ENCODE measurements at regions not wholly inside any gene's neighbourhood (a gene's known extent, or its start where the extent isn't known, plus 50 kb on each side); places are given as distances from the start of the nearest gene placed in this dataset.
"Not testable (repeated sequence)": the region's sequence is repeated elsewhere in the genome, so short reads cannot be mapped to it uniquely, and the experiment has no call there.

DNA sequence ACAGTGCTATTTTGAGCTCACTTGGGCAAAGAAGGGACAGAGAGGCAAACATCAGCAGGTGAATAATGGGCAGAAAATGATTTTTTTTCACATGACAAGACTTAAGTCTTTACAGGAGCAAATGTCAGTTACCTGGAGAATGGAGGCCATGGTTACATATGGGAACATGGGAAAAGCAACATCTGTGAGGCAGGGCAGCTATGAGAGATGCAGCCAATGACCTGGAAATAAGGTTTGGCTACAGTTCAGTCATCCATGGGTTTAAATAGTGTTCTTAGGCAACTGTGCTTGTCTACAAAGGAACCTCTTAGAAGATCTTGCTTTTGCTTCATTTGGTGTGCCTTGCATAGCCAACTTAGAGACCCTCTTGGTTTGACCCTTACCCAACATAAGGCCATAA is 490.2 kb upstream of the LCORL start:
- no peak for DNase-seq

- DNase-seq: no peak
These were observed 487.2 kb upstream of the LCORL start for GRCh38 chr4:18508786-18509185.

GRCh38 chr4:18480928-18481327 is 459.4 kb upstream of the LCORL start:
- DNase-seq: no peak

DNA sequence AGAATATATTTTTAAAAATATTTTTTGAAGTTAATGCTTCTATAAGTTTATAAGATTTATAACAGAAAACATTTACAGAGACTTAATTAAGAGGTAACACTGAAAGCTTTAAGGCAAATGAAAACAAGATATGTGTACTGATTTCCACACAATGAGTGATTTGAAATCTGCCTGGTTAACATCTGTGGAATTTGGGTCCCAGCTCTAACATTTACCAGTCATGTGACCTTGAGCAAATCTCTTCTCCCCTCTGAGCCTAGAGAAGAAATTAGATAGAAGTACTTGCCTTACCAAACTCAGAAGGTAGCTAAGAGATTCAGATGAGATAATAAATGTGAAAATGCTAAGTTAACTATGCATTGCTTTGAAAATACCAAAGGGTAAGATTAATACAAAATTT is 458.8 kb upstream of the LCORL start:
- DNase-seq: no peak

GRCh38 chr4:18479825-18480224 is 458.3 kb upstream of the LCORL start:
- DNase-seq: no peak

GRCh38 chr4:18463987-18464559 is 442.5 kb upstream of the LCORL start:
- no peak for DNase-seq

DNA sequence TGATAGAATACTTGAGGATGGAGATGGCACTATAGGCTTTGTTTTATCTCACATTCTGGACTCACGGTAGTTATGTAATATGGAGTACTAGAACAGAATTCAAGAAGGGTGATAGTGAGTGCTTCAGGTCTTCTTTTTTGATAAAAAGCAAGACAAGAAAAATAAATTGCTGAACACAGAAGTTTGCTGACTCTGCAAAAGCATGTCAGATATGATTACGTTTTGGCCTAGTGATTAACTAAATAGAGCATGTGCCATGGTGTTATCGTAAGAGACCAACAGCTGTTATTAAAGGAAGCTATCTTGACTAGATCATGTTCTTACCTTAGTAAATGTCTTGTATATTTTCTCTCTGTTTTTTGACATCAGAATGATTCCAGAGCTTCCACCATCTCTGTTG is 436.9 kb upstream of the LCORL start:
- no peak for DNase-seq

GRCh38 chr4:18454349-18454748 is 432.8 kb upstream of the LCORL start:
- DNase-seq: no peak

DNA sequence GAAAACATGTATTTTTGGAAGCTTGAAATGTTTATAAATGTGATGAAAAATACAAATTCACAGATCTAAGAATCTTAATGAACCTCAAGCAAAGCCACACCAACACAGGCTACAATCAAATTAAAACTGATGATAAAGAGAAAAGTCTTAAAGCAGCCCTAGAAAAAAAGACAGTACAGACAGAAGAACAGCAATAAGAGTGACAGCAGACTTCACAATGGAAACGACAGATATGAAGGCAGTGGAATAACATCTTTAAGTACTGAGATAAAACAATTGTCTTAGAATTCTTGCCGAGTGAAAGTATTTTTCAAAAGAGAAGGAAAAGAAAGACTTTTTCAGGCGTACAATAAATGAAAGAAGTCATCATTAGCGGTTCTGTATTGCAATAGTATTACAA is 423.6 kb upstream of the LCORL start:
- DNase-seq: no peak

DNA sequence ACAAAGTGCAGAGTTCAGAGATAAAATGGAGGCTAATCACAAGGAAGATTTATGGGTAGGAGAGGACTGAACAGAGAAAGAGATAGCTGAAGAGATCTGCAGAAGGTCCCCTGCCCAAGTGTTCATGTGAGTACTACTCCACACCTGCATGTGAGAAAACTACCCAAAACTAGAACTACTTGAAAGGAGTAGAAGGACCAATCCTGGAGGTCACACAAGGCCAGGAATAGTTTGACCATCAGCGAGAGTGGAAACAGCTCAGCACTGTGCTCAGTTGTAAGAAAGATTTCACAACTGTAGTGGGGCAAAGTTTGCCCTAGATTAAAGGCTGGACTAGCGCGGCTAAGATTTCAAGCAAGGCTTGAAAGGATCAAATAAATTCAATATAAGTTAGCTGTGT is 422.7 kb upstream of the LCORL start:
- DNase-seq: no peak

- DNase-seq: no peak
These were observed 421.4 kb upstream of the LCORL start for GRCh38 chr4:18442957-18443356.

DNA sequence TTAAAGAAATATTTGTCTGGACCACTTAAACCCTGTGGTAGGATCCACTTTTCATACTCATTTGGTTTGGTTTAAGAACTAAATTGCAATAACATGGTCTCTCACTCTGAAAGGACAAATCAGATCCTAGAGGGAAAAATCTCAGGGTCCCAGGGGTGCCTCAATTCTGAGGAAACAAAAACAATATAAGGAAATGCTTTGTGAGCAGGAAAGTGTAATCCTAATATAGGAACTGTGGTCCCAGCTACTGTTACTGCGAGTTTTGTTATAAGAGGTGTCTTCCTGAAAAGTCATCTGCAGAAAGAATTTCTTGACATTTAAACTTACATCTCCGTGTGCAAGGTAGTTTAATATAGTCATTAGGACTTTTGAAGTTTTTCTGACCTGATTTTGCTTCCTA is 420.1 kb upstream of the LCORL start:
- no peak for DNase-seq

- DNase-seq: no peak
These were observed 419.6 kb upstream of the LCORL start for GRCh38 chr4:18441203-18441590.

- DNase-seq: no peak
These were observed 419.1 kb upstream of the LCORL start for GRCh38 chr4:18440527-18441202.

GRCh38 chr4:18439311-18439710 is 417.8 kb upstream of the LCORL start:
- no peak for DNase-seq

- DNase-seq: no peak
These were observed 414.2 kb upstream of the LCORL start for GRCh38 chr4:18435781-18436180.

GRCh38 chr4:18422685-18423084 is 401.1 kb upstream of the LCORL start:
- no peak for DNase-seq

- no peak for DNase-seq
These were observed 400.0 kb upstream of the LCORL start for GRCh38 chr4:18421519-18421918.

DNA sequence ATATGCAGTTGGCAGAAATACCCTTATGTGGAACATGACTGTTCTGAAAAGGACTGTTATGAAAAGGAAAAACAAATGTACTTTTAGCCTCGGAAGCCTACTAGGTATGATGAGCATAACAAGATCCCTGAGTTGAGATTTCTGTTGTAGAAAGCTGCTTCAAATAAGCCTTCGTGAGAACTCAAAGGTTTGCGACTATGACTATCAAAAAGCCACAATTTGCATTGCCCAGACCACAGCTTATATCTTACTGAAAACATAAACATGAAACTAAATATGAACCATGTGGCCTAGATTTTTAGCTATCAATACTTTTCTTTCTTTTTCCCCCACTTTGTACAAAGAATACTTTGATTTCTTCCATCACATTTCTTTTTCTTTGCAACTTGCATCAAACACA is 398.2 kb upstream of the LCORL start:
- no peak for DNase-seq

DNA sequence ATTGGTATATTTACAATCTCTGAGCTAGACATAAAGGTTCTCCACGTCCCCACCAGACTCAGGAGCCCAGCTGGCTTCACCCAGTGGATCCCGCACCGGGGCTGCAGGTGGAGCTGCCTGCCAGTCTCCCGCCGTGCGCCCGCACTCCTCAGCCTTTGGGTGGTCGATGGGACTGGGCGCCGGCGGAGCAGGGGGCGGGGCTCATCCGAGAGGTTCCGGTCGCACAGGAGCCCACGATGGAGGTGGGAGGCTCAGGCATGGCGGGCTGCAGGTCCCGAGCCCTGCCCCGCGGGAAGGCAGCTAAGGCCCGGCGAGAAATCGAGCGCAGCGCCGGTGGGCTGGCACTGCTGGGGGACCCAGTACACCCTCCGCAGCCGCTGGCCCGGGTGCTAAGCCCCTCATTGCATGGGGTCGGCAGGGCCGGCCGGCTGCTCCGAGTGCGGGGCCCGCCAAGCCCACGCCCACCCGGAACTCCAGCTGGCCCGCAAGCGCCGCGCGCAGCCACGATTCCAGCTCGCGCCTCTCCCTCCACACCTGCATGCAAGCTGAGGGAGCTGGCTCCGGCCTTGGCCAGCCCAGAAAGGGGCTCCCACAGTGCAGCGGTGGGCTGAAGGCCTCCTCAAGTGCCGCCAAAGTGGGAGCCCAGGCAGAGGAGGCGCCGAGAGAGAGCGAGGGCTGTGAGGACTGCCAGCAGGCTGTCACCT is 396.8 kb upstream of the LCORL start:
- not testable (repeated sequence) for DNase-seq

DNA sequence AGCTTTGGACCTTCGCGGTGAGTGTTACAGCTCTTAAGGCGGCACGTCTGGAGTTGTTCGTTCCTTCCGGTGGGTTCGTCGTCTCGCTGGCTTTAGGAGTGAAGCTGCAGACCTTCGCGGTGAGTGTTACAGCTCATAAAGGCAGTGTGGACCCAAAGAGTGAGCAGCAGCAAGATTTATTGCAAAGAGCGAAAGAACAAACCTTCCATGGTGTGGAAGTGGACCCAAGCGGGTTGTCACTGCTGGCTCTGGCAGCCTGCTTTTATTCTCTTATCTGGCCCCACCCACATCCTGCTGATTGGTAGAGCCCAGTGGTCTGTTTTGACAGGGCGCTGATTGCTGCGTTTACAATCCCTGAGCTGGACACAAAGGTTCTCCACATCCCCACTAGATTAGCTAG is 396.1 kb upstream of the LCORL start:
- not testable (repeated sequence) for DNase-seq

- no peak for DNase-seq
These were observed 384.7 kb upstream of the LCORL start for GRCh38 chr4:18406264-18406663.

GRCh38 chr4:18405054-18405453 is 383.5 kb upstream of the LCORL start:
- no peak for DNase-seq

GRCh38 chr4:18404642-18405041 is 383.1 kb upstream of the LCORL start:
- no peak for DNase-seq

DNA sequence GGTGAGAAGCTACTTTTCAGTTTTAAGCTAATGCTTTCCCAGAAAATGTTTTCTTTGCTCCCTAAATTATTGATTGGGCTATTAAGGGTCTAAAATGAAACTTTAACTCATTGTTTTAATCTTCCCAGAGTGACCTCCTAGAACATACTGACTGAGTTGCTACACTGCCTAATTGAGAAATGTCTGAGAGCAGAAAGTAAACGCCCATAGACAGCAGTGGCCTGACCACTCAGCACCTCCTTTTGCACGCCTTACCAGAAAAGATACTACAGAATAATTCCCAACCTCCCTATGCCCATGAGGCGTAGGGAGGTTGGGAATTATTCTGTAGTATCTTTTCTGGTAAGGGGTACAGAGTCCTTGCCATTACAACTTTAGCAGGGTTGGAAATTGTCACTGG is 381.8 kb upstream of the LCORL start:
- DNase-seq: no peak
